Effector memory CD4-positive, alpha-beta T cell (primary cell): ENCODE measurements at regions not wholly inside any gene's neighbourhood (a gene's known extent, or its start where the extent isn't known, plus 50 kb on each side); places are given as distances from the start of the nearest gene placed in this dataset.
"Not testable (repeated sequence)": the region's sequence is repeated elsewhere in the genome, so short reads cannot be mapped to it uniquely, and the experiment has no call there.

Experiments
- DNase-seq, 3 donors: peaks; one replicate each; pipeline ENCODE4 v3.0.0-alpha.2; 2020
- H3K27ac ChIP-seq: 2 replicates; pipeline ENCODE4 v1.7.0; 2013; ENCODE audit warnings: mild to moderate bottlenecking, low read length, moderate library complexity; ENCODE audit not compliant: insufficient read depth, poor library complexity, severe bottlenecking
- H3K27me3 ChIP-seq: replicated peaks from 2 replicates; pipeline ENCODE4 v1.7.0; 2013; ENCODE audit warnings: mild to moderate bottlenecking, low read length; ENCODE audit not compliant: insufficient read depth, control insufficient read depth, poor library complexity, severe bottlenecking
- H3K36me3 ChIP-seq: 2 replicates; pipeline ENCODE4 v1.7.0; 2013; ENCODE audit warnings: mild to moderate bottlenecking, low read length, moderate library complexity; ENCODE audit not compliant: control insufficient read depth, insufficient read depth
- H3K4me1 ChIP-seq: 2 replicates; pipeline ENCODE4 v1.7.0; 2013; ENCODE audit warnings: low read length, mild to moderate bottlenecking; ENCODE audit not compliant: control insufficient read depth, insufficient read depth, poor library complexity, severe bottlenecking
- H3K4me3 ChIP-seq: 2 replicates; pipeline ENCODE4 v1.7.0; 2013; ENCODE audit warnings: low read length, low read depth, mild to moderate bottlenecking; ENCODE audit not compliant: insufficient read depth, poor library complexity, severe bottlenecking
- H3K9me3 ChIP-seq: 2 replicates; pipeline ENCODE4 v1.7.0; 2013; ENCODE audit warnings: mild to moderate bottlenecking, low read length, moderate library complexity; ENCODE audit not compliant: control insufficient read depth

DNA sequence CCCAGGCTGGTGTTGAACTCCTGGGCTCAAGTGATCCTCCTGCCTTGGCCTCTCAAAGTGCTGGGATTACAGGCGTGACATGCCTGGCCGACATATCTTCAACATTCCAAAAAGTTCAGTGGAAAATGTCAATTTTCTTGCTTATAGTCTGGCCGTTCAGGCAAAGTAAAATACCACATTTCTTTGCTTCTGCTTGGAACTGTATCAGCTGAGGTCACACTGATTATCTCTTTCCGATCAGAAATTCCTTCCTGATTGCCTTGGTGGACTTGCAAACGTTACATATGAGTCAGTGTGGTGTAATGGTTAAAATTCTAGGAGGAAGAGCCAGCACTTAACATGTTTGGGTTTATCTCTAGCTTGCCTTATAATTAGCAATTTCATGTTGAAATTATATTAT is 170.6 kb upstream of the ERV3-1 start:
- not testable (repeated sequence) for H3K27ac ChIP-seq, DNase-seq, H3K4me1 ChIP-seq, H3K9me3 ChIP-seq, H3K27me3 ChIP-seq, H3K4me3 ChIP-seq, H3K36me3 ChIP-seq

GRCh38 chr7:65150105-65150504 is 143.6 kb upstream of the ERV3-1 start:
- not testable (repeated sequence) for H3K4me3 ChIP-seq, H3K36me3 ChIP-seq, H3K9me3 ChIP-seq, DNase-seq, H3K27ac ChIP-seq, H3K27me3 ChIP-seq, H3K4me1 ChIP-seq

DNA sequence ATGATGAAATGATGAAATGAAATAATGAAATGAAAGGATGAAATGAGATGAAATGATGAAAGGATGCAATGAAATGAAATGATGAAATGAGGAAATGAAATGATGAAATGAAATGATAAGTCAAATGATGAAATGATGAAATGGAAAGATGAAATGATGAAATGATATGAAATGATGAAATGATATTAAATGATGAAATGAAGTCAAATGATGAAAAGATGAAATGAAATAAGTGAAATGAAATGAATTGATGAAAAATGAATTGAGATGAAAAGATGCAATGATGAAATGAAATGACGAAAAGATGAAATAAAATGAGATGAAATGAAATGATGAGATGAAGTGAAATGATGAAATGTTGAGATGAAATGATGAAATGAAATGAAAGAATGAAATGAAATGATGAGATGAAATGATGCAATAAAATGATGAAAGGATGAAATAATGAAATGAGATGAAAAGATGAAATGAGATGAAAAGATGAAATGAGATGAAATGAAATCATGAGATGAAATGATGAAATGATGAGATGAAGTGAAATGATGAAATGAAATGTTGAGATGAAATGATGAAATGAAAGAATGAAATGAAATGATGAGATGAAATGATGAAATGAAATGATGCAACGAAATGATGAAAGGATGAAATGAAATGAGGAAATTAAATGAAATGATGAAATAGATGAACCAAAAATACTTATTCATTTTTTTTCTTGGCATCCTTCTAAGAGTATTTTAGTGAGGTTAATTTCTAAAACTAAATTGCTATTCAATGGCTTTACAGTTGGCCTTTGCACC is 139.8 kb upstream of the ERV3-1 start:
- H3K36me3 ChIP-seq, H3K27me3 ChIP-seq, H3K4me3 ChIP-seq, H3K4me1 ChIP-seq, H3K9me3 ChIP-seq, DNase-seq, H3K27ac ChIP-seq: not testable (repeated sequence)

- H3K4me3 ChIP-seq, H3K4me1 ChIP-seq, H3K27me3 ChIP-seq, DNase-seq, H3K9me3 ChIP-seq, H3K36me3 ChIP-seq, H3K27ac ChIP-seq: not testable (repeated sequence)
Measured at GRCh38 chr7:65145710-65146109, 139.2 kb upstream of the ERV3-1 start.

DNA sequence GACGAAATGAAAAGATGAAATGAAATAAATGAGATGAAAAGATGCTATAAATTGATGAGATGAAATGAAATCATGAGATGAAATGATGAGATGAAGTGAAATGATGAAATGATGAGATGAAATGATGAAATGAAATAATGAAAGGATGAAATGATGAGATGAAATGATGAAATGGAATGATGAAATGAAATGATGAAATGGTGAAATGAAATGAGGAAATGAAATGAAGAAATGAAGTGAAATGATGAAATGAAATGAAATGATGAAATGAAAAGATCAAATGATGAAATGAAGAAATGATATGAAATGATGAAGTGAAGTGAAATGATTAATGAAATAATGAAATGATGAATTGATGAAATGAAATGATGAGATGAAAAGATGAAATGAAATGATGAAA is 138.5 kb upstream of the ERV3-1 start:
- not testable (repeated sequence) for H3K36me3 ChIP-seq, DNase-seq, H3K27ac ChIP-seq, H3K27me3 ChIP-seq, H3K9me3 ChIP-seq, H3K4me3 ChIP-seq, H3K4me1 ChIP-seq

DNA sequence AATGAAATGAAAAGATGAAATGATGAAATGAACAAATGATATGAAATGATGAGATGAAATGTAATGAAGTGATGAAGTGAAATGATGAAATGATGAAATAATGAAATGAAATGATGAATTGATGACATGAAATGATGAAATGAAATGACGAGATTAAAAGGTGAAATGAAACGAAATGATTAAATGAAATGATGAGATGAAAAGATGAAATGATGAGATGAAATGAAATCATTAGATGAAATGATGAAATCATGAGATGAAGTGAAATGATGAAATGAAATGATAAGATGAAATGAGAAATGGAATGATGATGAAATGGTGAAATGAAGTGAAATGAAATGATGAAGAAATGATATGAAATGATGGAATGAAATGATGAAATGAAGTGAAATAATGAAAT is 138.1 kb upstream of the ERV3-1 start:
- not testable (repeated sequence) for DNase-seq

GRCh38 chr7:65144119-65144518 is 137.6 kb upstream of the ERV3-1 start:
- not testable (repeated sequence) for H3K36me3 ChIP-seq, H3K27ac ChIP-seq, H3K4me3 ChIP-seq, H3K4me1 ChIP-seq, H3K27me3 ChIP-seq, H3K9me3 ChIP-seq, DNase-seq

More for the DNA sequence above, 138.1 kb upstream of the ERV3-1 start:
- H3K36me3 ChIP-seq, H3K4me1 ChIP-seq, H3K4me3 ChIP-seq, H3K9me3 ChIP-seq, H3K27ac ChIP-seq, H3K27me3 ChIP-seq: not testable (repeated sequence)

GRCh38 chr7:65141894-65142293 is 135.4 kb upstream of the ERV3-1 start:
- not testable (repeated sequence) for H3K27ac ChIP-seq, H3K4me3 ChIP-seq, H3K4me1 ChIP-seq, H3K36me3 ChIP-seq, DNase-seq, H3K27me3 ChIP-seq, H3K9me3 ChIP-seq

DNA sequence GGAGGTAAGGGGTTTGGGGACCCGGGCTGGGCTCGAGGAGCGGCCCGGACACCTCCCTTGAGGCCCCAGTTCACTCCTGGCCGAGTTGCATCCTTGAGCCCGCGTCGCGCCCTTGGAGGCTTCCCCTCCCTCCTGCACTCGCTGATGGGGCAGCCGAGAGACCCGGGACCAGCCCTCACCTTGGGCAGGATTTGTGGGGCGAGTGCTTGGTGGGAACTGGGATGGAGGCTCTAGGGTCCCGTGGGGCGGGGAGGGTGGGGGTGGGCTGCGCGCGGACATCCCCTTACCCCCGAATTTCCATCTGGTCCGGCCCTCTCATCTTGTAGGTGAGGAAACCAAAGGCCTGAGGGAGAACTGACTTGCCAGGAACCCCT is 134.9 kb upstream of the ERV3-1 start:
- H3K27ac ChIP-seq, H3K27me3 ChIP-seq, H3K4me3 ChIP-seq, H3K4me1 ChIP-seq, H3K9me3 ChIP-seq, DNase-seq, H3K36me3 ChIP-seq: not testable (repeated sequence)

DNA sequence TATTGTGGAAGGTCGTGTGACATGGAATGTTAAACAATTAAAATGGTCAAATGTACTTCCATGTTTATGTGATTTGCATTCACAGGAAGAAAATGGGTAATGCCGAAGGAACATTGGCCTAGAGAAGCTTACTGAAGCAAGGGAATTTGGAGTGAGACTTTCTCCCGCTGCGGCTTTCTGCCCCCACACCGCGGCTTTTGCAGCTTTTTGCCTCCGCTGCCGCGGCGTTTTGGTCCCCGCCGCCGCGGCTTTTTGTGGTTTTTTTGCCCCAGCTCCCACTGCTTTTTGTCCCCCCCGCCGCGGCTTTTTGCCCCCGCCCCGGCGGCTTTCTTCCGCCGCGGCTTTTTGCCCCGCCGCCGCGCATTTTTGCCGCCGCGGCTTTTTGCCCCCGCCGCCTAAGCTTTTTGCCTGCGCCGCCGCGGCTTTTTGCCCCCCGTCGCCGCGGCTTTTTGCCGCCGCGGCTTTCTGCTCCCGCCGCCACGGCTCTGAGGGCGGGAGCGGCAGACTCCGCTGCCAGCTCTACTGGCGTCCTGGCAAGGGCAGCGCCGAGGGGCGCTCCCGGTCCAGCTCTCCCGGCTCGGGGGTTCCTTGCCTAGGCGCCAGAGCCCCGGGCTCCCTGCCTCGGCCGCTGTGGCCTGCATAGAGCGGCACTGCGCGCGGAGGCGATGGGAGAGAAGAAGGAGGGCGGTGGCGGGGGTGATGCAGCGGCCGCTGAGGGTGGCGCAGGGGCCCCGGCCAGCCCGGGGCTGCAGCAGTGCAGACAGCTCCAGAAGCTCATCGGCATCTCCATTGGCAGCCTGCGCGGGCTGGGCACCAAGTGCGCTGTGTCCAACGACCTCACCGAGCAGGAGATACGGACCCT is 134.3 kb upstream of the ERV3-1 start:
- H3K36me3 ChIP-seq, H3K9me3 ChIP-seq, DNase-seq, H3K27ac ChIP-seq, H3K4me3 ChIP-seq, H3K27me3 ChIP-seq, H3K4me1 ChIP-seq: not testable (repeated sequence)
